ENCODE measurements at regions not wholly inside any gene's neighbourhood (a gene's known extent, or its start where the extent isn't known, plus 50 kb on each side); places are given as distances from the start of the nearest gene placed in this dataset.

GRCh38 chr11:31913985-31914384, 102.9 kb upstream of the PAX6 start:
- TF ChIP-seq CTCF (IDR thresholded peaks at IDR 0.05) (no peak), POLR2A (IDR thresholded peaks at IDR 0.05) (no peak)
